ENCODE measurements at regions not wholly inside any gene's neighbourhood (a gene's known extent, or its start where the extent isn't known, plus 50 kb on each side); places are given as distances from the start of the nearest gene placed in this dataset.

DNA sequence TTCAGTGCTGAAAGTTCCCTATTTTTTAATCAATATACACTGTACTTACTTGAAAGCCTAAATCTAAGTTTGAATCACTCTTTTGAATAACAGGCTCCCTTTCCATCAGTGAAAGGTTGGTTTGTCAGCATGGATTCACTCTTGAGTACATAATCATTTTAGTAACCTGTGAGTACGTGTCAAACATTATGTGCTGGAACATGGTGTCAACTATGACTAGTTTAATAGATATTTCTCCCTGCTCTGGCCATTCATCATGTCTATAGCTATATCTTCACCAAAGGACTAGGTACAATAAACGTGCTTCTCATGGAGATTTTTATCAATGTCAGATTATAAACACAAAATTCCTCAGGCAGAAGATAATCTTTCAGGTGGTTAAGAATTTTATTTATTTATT, 61.7 kb upstream of the MDFIC start:
- no peak for DNase-seq

DNA sequence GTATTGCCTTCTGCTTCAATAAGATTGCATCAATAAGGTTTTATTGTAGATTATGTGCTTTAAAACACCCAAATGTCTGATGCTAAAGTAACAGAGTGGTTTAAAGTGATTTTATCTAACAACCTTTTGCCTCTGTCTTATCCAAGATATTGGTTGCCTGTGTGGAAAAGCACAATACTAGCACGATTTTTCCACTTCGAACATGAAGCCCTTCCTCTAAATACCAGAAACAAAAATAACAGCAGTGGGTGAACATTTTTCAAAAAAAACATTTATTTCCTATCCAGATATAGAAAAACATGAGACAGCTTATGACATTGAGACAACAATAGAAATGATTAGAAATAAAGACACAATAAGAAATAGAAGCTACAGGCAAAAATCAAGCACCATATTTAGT, 59.5 kb upstream of the MDFIC start:
- no peak for DNase-seq

DNA sequence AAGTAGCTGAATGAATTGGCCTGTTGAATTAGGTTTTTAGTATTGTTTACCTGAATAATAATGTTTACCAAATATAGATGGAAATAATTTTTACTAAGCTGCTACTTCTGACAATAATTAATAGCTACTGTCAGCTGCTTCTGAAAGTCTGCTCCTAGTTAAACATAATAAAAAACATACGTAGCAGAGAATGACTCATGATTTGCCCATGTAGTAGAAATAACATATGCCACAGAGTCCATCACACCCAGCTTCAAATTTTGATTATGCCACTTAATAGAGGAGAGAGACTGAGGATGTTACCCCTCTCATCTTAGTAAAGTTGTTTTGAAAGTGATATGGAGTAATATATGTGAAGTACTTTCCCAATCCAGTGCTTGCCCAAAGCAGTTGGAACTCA, 57.6 kb upstream of the MDFIC start:
- DNase-seq: no peak

DNA sequence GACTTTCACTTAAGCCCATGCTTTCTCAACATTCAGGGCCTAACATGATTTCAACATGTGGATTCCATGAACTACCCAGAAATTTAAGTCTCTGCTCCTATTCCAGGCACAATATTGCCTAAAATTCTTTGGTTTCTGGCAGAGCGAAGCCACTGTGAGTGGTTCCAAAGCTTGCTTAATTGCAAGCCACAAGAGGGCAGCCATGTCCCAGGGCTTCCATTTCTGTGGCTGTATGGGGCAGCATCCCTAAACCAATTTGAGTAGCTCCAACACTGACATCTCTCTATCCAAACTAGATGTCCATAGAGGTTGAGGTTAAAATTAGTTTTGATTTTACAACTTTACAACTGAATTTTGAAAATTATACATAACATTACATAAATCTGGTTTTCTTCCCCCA, 56.3 kb upstream of the MDFIC start:
- DNase-seq: no peak

All from DMS79 (cell line).